Vagina (tissue), 2 donors: ENCODE measurements at regions not wholly inside any gene's neighbourhood (a gene's known extent, or its start where the extent isn't known, plus 50 kb on each side); places are given as distances from the start of the nearest gene placed in this dataset.

Source experiments
- POLR2A ChIP-seq, 2 donors: fragments of 450-650 bp; IDR thresholded peaks; one replicate each; pipeline ENCODE4 v1.6.1; 2017; ENCODE audit warnings: antibody characterized with exemption in 2 of 2, mild to moderate bottlenecking in 2 of 2, moderate library complexity in 2 of 2
- POLR2AphosphoS5 ChIP-seq, 2 donors: sonication (generic); formaldehyde crosslinking; IDR thresholded peaks; one replicate each; pipeline ENCODE4 v1.9.0; 2017; ENCODE audit warnings: antibody characterized with exemption in 2 of 2, mild to moderate bottlenecking in 2 of 2, low read depth in 1 of 2; ENCODE audit not compliant: insufficient read depth in 1 of 2
- TF ChIP-seq, protein P1 (sequence below), 3 experiments: fragments of 450-650 bp in 2 of 3; fragments of 200-600 bp in 1 of 3; sonication (generic) in 1 of 3; IDR thresholded peaks; one replicate each; pipeline ENCODE4 v1.5.1; 2017 to 2019; ENCODE audit warnings: antibody characterized with exemption in 3 of 3, mild to moderate bottlenecking in 2 of 3, moderate library complexity in 2 of 3

DNA sequence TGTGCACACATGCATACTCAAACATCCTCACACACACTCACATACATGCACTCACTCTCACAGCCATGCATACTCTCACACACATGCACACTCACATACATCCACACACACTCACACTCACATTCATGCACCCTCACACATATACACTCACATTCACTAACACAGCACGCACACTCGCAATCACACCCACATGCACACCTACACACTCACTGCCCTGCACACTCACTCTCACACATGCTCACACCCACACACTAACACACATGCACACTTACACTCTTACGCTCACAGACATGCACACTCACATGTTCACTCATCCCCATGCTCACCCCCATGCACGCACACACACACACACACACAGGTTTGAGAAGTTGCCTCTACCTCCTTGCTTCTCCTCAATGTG lies 63.2 kb upstream of the SFSWAP start:
- TF ChIP-seq, protein P1, sequence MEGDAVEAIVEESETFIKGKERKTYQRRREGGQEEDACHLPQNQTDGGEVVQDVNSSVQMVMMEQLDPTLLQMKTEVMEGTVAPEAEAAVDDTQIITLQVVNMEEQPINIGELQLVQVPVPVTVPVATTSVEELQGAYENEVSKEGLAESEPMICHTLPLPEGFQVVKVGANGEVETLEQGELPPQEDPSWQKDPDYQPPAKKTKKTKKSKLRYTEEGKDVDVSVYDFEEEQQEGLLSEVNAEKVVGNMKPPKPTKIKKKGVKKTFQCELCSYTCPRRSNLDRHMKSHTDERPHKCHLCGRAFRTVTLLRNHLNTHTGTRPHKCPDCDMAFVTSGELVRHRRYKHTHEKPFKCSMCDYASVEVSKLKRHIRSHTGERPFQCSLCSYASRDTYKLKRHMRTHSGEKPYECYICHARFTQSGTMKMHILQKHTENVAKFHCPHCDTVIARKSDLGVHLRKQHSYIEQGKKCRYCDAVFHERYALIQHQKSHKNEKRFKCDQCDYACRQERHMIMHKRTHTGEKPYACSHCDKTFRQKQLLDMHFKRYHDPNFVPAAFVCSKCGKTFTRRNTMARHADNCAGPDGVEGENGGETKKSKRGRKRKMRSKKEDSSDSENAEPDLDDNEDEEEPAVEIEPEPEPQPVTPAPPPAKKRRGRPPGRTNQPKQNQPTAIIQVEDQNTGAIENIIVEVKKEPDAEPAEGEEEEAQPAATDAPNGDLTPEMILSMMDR (IDR thresholded peaks at IDR 0.05): no peak
- TF ChIP-seq POLR2A (IDR thresholded peaks at IDR 0.05) (no peak), POLR2AphosphoS5 (IDR thresholded peaks at IDR 0.05; ENCODE audit: insufficient read depth in 1 of 2, low read depth in 1 of 2) (no peak)
